GM18499 (cell line): ENCODE measurements at regions not wholly inside any gene's neighbourhood (a gene's known extent, or its start where the extent isn't known, plus 50 kb on each side); places are given as distances from the start of the nearest gene placed in this dataset.

Source experiments
- ATAC-seq: cut with Tn5 transposase; IDR thresholded peaks from one replicate; pipeline ENCODE4 v1.9.1; 2021; ENCODE audit warnings: moderate number of reproducible peaks; ENCODE audit not compliant: insufficient read depth, unreplicated experiment

DNA sequence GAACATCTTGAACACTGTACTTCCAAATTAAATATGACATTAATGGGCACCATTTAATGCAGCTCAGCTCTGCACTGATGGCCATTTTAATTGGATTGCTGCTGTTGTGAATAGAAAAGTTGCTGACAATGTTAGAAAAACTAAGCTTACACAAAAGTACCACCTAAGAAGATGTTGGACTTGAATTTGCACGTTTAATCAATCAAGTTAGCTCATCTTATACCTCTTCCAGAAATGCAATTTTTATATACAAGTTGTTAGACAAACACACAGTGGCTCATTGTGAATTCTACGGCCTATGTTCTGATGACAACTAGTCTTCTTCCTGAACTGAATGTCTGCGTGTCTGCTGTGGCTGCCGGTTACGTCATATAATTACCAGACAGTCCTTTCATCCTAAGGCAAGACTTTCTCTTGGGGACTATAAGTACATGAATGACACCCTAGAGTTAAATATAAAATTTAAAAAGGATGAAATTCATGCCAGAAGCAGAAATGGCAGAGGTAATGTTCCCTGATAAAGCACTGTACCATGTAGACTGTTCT, 330.2 kb downstream of the EPM2A start:
- no peak for ATAC-seq

DNA sequence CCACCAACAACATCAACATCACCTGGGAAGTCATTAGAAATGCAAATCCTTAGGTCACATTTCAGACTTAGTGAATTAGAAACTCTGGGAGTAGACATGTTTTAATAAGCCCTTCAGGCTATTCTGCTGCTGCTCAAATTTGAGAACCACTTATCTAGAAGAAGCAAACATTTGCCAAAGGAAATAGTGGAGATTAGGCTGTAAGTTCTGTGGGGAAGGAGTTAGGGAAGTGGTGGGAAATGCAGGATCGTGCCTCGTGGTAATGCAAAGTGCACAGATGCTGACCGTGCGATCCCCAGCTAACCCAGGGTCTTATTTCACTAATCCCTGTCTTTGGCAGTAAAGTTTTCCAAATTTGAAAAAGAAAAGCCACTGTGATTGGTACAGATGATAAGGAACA, 328.5 kb downstream of the EPM2A start:
- no peak for ATAC-seq

DNA sequence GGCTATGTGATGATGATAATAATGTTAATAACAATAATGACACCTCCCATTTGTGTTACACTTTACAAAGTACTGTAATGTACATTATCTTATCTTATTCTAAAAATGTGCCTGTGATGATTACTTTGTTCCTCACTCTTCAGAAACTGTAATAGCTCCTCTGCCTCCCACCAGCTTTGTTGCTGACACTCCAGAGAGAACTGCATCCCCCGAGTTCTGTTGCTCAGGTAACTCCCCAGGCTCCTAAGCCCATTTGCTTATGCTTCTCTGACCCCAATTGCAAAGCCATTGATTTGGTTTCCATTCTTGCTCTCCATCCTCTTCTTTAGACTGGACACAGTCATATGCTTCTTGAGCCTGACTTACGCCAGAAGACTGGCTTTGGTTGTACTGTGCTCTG, 319.7 kb downstream of the EPM2A start:
- no peak for ATAC-seq

DNA sequence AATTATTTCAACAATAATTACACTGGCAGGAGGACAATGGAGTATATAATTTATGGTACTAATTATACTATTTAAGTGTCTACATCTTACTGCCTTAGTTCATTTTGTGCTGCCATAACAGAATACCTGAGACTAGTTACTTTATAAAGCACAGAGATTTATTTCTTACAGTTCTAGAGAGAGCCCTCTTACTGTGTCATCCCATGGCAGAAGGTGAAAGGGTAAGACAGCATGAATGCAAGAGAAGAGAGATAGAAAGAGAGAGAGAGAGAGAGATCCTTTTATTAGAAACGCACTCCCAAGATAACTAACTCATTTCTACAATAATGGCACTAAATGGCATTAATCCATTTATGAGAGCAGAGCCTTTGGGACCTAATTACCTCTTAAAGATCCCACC, 314.7 kb downstream of the EPM2A start:
- ATAC-seq: no peak

DNA sequence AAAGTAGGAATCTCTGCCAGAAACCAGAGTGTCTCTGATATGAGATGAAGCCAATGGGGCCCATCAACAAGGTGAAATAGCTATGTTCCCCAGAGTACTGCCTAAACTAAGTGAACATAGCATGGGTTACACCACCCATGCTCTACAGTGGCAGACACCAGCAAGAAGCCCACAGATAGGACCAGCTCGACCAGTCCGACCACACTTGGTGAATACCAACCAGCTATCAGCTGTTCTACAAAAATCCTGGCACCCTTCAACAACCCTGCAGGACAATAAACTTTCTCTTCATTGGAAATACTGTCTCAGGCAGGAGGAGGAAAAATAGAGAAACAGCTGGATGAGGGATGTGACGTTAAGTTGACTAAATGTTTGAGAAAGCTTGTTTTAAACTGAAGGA, 311.4 kb downstream of the EPM2A start:
- ATAC-seq: no peak

DNA sequence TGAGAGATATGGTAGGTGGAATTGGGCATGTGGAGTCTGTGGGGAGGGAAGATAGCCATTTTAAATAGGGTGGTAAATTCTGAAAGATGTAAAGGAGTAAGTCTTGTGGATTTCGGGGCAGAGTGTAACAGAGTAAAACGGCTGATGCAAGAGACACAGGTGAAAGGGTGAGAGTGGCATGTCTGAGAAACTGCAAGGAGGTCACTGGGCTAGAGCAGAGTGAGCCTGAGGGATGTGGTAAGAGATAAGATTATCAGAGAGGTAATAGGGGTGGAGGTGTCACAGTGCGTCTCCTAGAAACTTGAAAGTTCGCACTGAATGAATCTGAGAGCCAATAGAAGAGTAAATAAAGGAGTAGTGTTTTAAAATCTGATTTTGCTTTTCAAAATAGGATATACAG, 308.1 kb downstream of the EPM2A start:
- no peak for ATAC-seq

DNA sequence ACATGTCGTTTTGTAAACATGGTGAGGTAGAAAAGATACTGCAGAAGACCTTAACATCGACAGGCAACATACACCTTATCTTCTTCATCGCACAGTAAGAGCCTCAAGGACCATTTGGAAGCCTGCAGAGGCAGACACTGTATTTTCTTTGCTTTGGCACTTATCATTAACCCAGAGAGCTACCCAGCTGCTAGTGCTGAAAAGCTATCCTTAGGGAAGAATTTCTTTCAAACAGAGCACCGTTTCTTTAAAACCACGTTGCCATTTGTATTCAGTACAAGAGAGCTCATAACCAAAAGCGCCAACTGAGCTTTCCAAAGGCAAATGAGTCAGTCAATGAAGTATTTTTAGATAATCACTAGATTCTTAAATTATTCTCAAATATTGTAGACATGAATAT, 306.6 kb downstream of the EPM2A start:
- ATAC-seq: no peak

DNA sequence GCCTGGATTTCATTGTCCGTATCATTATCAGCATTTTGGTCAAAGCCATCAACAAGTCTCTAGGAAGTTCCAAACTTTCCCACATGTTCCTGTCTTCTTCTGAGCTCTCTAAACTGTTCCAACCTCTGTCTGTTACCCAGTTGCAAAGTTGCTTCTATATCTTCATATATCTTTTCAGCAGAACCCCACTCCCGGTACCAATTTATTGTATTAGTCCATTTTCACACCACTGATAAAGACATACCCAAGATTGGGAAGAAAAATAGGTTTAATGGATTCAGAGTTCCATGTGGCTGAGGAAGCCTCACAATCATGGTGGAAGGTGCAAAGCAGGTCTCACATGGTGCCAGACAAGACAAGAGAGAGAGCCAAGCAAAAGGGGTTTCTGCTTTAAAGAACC, 293.2 kb downstream of the EPM2A start:
- no peak for ATAC-seq

DNA sequence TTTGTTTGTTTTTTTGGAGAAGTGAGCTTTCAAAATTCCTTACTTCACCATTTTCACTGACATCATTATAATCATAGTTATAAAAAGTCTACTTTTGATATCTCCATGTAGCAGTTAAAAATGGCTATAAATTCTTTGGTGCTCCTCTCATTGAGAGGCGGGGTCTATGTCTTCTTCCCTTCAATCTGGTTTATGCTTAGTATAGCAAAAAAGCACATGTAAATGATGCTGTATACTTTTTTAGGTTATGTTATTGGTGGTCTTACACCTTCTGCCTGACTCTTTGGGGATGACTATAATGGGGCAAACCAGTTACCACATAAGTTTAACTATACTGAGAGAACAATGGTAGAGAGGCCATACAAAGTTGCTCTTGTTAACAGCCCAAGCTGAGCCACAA, 289.6 kb downstream of the EPM2A start:
- ATAC-seq: no peak

DNA sequence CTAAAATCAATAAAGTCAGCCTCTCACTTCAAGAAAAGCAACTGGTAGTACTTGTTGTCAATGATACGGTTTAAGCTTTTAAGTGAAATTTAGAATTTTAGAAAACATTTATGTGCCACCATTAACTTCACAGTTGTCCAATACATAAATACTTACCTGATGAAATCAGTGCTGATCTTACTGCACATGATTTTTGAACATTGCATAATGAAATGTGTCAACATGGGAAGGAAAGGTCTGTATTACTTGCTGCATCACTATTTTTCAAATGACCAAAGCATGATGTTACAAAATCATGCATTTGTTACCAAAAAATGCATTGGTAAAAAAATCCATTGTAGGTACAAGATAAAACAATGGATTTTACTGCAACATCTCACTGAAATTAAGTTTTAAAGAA, 284.3 kb downstream of the EPM2A start:
- no peak for ATAC-seq

DNA sequence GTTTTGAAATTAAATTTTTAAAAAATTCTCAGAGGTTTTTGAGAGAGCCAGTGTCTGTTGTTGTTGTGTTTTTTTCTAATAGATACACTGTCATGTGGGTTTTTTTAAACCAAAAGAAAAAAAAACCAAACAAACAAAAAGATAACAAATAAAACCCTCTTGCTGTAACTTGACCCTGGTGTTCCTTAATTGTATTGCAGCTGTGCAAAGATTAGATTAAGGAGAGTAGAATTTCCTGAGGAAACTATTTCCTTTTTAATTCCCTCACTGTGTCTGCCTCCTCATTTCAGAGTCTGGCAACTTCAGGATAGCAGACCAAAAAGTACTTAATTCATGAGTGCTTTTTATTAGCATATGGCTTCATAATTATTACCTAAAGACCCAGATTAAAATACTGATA, 281.9 kb downstream of the EPM2A start:
- no peak for ATAC-seq

DNA sequence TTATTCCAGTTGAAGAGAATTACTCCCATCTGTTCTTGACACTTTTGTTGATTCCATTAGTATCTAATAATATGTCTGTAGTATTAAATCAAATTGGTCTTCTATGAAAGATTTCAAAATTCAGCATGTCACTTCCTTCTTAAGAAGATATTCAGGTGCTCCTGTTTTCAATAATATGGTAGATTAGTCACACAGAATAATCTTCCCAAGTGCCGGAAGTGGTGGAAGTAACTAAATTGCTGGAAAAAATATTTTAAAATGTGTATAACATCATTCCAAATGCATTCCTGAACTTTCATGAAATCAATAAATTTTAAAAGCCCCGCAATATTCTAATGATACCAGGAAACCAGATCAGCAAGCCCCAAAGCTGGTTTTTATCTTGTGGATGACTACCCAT, 281.3 kb downstream of the EPM2A start:
- no peak for ATAC-seq

DNA sequence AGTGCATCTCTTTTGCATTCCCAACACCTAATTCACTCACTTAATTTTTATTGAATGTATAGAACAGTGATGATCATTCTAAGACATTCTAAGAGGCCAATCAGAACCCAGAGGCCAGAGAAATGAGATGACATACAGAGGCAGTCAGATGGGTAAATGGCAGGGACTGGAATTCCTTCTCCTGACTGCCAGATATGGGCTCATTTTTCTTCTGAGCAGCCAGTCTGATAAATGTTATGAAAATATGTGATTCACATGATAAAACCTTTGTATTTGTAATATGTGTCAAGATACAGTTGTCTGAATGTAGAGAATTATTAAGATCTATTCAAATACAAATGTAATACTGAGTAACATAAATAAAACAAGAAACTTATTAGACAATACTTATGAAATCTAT, 277.8 kb downstream of the EPM2A start:
- ATAC-seq: no peak

DNA sequence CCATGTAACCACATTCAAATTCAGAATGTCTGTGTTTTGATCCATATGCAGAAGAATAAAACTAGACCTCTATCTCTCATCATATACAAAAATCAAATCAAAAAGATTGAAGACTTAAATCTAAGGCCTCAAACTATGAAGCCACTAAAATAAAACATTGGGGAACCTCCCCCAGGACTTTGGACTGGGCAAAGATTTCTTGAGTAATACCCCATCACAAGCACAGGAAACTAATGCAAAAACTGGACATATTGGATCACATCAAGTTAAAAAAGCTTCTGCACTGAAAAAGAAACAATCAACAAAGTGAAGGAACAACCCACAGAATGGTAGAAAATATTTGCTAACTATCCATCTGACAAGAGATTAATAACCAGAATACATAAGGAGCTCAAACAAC, 266.8 kb downstream of the EPM2A start:
- ATAC-seq: no peak

DNA sequence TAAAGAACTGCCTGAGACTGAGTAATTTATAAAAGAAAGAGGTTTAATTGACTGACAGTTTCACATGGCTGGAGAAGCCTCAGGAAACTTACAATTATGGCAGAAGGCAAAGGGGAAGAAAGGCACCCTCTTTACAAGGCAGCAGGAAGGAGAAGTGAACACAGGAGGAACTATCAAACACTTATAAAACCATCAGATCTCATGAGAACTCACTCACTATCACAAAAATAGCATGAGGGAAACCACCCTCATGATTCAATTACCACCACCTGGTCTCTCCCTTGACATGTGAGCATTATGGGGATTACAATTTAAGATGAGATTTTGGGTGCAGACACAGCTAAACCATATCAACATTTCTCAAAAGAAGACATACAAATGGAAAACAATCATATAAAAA, 266.3 kb downstream of the EPM2A start:
- ATAC-seq: no peak

DNA sequence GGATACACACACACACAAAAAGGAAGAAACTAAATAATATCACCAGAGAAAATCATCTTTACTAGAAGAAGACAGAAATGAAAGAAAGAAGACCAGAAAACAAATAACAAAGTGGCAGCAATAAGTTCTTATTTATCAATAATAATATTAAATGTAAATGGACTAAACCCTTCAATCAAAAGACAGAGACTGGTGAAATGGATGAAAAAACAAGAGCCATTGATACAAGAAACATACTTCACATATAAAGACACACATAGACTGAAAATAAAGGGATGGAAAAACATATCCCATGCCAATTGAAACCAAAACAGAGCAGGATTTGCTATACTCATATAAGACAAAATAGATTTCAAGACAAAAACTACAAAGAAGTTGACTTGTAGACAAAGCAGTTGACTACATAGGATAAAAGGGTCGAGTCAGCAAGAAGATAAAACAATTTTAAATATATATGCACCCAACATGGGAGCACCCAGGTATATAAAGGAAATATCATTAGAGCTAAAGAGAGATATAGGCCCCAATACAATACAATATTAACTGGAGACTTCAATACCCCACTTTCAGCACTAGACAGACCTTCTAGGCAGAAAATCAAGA, 259.4 kb downstream of the EPM2A start:
- ATAC-seq: no peak

DNA sequence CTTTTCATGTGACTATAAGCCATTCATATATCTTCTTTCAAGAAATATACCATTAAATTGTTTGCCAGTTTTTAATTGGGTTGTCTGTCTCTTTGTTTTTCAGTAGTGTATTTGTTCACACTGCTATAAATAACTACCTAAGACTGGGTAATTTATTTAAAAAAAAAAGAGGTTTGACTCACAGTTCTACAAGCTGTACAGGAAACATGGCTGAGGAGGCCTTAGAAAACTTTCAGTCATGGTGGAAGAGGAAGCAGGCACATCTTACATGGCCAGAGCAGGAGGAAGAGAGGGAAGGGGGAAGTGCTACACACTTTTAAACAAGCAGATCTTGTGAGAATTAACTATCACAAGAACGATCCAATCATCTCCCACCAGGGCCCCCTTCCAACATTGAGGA, 255.3 kb downstream of the EPM2A start:
- no peak for ATAC-seq

DNA sequence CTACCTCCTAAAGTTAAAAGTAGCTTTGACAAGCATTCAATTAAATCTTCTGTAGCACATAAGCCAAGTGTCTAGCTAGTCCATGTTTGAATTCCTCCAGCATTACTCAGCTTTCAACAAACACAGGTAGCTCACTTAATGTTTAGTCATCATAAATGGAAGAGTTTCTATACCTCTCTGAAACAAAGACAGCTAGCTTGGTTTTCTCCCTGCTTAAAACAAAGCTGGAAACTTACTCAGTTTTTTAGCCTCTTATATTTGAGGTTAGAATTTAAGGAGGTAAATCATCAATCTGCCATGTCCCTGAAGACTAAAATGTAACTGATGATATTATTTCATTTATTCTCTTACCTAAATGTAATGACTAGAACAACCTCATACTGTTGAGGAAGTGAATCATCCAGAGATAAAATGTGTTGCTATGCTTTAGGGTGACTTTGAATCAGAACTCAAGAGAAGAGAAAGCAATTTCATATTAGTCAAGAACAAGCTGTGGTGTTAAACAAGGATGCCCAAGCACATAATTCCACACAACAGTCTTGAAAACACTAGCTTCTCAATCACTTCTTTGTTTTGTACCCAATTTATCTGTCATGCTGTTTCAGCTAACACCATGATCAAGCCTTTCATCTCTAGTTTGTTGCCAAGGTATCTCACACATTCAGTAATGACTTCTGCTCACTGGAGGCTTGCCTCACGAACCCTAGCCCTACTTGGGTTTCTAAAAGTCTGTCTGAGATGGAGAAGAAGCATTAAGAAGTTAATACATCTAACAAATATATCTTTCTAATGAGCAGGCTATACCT, 251.9 kb downstream of the EPM2A start:
- ATAC-seq: no peak

DNA sequence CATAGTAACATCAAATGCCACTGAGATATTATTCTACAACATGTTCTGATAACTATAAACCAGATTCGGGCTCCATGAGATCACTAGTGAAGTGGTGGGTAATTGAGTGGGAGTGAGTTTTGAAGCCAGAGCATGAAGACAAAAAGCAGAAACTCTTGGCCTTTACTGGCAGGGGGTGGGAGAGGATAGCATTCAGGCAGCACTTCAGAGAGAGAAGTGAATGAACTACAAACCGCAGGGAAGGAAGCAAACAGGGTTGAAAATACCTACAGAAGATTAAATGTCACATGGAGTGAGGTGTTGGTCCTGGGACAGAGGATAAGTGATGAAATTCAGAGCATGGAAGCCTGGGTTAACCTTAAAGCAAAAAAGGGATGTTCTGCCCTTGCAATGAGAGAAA, 250.0 kb downstream of the EPM2A start:
- no peak for ATAC-seq

DNA sequence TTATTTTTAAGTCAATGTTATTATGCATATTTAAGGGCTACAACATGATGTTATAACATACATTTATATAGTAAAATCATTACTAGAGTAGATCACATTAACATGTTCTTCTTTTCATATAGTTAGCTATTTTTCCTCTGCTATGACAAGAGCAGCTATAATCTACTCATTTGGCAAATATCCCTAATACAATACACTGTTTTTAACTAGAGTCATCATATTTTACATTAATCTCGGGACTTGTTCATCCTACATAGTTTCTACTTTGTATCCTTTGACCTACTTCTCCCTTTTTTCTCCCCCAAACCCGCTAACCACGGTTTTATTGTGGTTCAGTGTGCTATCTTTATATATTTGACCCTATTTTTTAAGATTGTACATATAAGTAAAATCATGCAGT, 249.0 kb downstream of the EPM2A start:
- ATAC-seq: no peak

DNA sequence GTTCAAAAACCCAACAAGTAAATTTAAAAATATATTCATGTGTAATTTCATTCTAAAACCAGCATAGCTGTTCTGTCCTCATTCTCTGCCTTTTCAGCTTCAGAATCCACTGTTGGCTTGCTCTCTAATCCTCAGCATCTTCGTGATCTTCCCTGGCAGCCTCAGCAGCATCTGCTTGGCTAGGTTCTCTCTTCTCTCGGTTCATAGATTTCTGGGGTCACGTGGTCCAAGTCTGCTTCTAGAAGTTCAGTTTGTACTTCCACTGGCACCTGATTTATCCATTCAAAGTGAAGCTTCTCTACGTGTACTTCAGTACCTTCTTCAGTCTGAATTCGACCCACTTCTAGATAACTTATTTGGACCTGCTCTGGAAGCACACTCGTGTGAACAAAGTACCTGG, 245.7 kb downstream of the EPM2A start:
- no peak for ATAC-seq

DNA sequence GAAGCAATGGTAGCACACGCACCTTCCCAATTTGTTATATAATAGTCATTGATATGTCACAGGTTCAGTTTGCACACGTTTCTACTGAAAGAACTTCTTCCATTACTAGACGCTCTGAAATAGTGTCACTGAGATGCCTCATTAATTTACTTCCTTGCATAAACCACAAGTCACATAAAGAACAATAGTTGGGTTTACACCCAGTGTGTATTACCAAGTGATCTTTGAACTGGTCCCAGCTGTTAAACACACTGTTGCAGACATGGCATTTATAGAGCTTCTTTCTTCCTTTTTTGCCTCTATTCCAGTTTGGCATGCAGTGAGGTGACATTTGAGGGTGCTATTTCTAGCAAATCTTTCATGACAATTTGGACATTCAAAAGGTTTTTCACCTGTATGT, 245.3 kb downstream of the EPM2A start:
- no peak for ATAC-seq
